Subcutaneous abdominal adipose tissue (tissue), 5 donors: ENCODE measurements at regions not wholly inside any gene's neighbourhood (a gene's known extent, or its start where the extent isn't known, plus 50 kb on each side); places are given as distances from the start of the nearest gene placed in this dataset.
"Not testable (repeated sequence)": the region's sequence is repeated elsewhere in the genome, so short reads cannot be mapped to it uniquely, and the experiment has no call there.

ENCODE experiments used
- H3K27ac ChIP-seq: one replicate; pipeline ENCODE4 v1.7.0; 2013; ENCODE audit warnings: low read depth, mild to moderate bottlenecking, inconsistent platforms, low read length, moderate library complexity
- H3K27me3 ChIP-seq, 5 donors: one replicate each; pipeline ENCODE4 v1.7.0; 2013; ENCODE audit warnings: low read length in 5 of 5, inconsistent platforms in 1 of 5; ENCODE audit not compliant: control insufficient read depth in 5 of 5, insufficient read depth in 4 of 5
- H3K36me3 ChIP-seq, 5 donors: one replicate each; pipeline ENCODE4 v1.7.0; 2013; ENCODE audit warnings: low read length in 5 of 5; ENCODE audit not compliant: control insufficient read depth in 5 of 5, insufficient read depth in 5 of 5
- H3K4me1 ChIP-seq, 5 donors: one replicate each; pipeline ENCODE4 v1.7.0; 2013; ENCODE audit warnings: low read length in 5 of 5, mild to moderate bottlenecking in 3 of 5, moderate library complexity in 1 of 5; ENCODE audit not compliant: control insufficient read depth in 5 of 5, insufficient read depth in 5 of 5
- H3K4me3 ChIP-seq, 5 donors: one replicate each; pipeline ENCODE4 v1.7.0; 2013; ENCODE audit warnings: low read length in 5 of 5, low read depth in 1 of 5
- H3K9ac ChIP-seq, 5 donors: one replicate each; pipeline ENCODE4 v1.7.0; 2013; ENCODE audit warnings: low read length in 5 of 5, mild to moderate bottlenecking in 4 of 5, moderate library complexity in 3 of 5
- H3K9me3 ChIP-seq, 5 donors: one replicate each; pipeline ENCODE4 v1.7.0; 2013; ENCODE audit warnings: low read length in 5 of 5; ENCODE audit not compliant: control insufficient read depth in 5 of 5
- donor health status: healthy.
- donor health status: healthy.
- donor health status: healthy.
- donor health status: healthy.
- donor health status: healthy.

DNA sequence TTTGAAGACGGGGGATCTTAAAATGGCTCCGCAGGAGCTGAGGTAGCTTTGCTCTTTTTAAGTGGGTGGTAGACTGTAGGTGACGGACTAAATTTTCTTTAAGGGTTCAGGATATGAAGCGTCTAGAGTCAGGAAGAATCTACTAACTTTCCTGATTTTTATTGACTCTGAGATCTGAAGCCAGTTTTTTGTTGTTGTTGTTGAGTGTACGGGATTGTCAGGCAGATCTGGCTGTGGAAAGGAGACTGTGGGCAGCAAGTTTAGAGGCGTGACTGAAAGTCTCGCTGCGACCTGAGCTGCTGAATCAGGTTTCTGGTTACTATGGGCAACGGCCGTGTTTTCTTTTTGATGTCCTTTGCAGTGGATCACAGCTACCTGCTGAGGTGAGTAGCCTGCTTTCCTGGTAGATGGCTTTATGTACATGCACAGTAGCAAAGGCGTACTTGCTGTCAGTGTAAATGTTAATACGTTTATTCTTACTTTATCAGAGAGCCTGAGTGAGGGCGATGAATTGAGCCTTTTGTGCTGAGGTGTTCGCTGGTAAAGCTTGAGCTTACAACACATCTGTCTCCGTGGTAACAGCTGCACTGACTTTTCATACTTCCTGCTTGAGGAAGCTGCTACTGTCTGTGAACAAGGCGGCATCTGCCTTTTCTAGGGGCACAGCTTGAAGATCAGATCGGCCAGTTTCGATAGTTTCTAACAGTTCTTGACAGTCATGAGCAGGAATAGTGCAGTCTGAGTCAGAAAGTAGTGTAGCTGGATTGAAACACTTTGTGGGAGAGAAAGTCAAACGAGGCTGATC is 193.7 kb downstream of the OTOP1 start:
- not testable (repeated sequence) for H3K27me3 ChIP-seq, H3K4me3 ChIP-seq, H3K36me3 ChIP-seq, H3K9me3 ChIP-seq, H3K9ac ChIP-seq, H3K27ac ChIP-seq, H3K4me1 ChIP-seq

DNA sequence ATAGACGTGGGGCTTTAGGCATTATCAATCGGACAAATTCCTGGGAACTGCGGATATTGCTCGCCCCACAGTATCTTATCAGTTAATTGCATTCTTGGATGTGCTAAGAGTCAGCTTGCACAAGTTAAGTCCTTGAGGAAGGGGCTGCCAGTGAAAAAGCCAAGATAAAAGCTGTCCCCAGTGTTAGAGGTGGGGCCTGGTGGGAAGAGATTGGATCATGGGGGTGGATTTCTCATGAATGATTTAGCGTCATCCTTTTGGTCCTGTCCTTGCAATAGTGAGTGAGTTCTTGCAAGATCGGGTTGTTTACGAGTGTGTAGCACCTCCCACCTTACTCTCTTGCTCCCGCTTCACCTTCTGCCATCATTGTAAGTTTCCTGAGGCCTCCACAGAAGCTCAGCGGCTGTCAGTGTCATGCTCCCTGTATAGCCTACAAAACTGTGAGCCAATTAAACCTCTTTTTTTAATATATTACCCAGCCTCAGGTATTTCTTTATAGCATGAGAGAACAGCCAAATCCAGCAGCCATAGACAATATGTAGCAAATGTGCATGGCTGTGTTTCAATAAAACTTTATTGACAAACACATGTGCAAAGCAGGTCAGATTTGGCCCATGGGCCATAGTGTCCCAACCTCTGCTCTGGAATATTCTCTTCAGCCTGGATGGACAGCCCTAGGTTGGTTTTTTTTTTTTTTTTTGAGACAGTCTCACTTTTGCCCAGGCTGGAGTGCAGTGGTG is 189.2 kb downstream of the OTOP1 start:
- H3K27me3 ChIP-seq, H3K9me3 ChIP-seq, H3K9ac ChIP-seq, H3K36me3 ChIP-seq, H3K27ac ChIP-seq, H3K4me1 ChIP-seq, H3K4me3 ChIP-seq: not testable (repeated sequence)

DNA sequence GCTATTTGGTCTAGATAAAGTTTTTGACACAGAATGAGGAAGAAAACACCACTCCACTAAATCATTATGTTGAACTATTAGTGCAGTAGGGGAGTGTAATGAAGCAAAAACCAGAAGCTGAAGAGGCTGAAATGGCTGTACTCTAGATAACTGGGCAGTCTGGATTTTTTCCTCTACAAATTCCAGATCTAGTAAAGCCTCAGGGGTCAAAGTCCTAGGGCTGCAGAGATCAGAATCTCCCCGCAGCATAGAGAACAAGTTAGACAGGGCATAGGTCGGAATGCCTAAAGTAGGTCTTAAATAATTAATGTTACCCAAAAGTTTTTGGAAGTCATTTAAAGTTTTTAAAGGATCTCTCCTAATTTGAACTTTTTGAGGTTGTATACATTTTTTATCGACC is 180.9 kb downstream of the OTOP1 start:
- not testable (repeated sequence) for H3K27me3 ChIP-seq, H3K4me3 ChIP-seq, H3K4me1 ChIP-seq, H3K9me3 ChIP-seq, H3K9ac ChIP-seq, H3K27ac ChIP-seq, H3K36me3 ChIP-seq

- H3K9ac ChIP-seq, H3K4me3 ChIP-seq, H3K27me3 ChIP-seq, H3K36me3 ChIP-seq, H3K27ac ChIP-seq, H3K4me1 ChIP-seq, H3K9me3 ChIP-seq: not testable (repeated sequence)
Measured at GRCh38 chr4:4046686-4047085, 180.0 kb downstream of the OTOP1 start.

- not testable (repeated sequence) for H3K9me3 ChIP-seq, H3K27ac ChIP-seq, H3K36me3 ChIP-seq, H3K4me3 ChIP-seq, H3K4me1 ChIP-seq, H3K9ac ChIP-seq, H3K27me3 ChIP-seq
Measured at GRCh38 chr4:4047202-4047601, 179.5 kb downstream of the OTOP1 start.

DNA sequence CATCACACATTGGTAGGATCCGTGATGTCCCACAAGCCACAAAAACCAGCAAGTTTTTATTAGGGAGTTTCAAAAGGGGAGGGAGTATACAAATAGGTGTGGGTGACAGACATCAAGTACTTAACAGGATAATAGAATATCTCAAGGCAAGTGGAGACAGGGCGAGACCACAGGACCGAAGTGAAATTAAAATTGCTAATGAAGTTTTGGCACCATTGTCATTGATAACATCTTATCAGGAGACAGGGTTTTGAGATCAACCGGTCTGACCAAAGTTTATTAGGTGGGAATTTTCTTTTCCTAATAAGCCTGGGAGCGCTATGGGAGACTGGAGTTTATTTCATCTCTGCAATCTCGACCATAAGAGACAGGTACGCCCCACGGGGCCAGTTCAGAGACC is 178.5 kb downstream of the OTOP1 start:
- H3K4me3 ChIP-seq, H3K27me3 ChIP-seq, H3K4me1 ChIP-seq, H3K9me3 ChIP-seq, H3K9ac ChIP-seq, H3K27ac ChIP-seq, H3K36me3 ChIP-seq: not testable (repeated sequence)

DNA sequence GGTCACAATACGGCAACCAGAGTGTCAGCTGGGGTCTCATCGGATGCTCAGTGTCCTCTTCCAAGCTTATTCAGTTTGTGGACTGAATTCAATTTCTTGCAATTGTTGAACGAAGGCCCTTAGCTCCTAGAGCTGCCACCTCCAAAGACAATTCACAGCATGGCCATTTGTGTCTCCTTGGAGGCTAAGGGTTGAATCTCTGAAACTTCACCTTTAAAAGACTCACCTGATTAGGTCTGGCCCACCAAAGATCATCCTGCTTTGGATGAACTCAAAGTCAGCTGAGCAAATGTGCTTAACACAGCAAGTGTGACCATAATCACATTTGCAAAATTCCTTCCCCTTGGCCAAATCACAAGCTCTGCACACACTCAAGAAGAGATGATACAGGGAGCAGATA is 175.9 kb downstream of the OTOP1 start:
- H3K9ac ChIP-seq, H3K36me3 ChIP-seq, H3K27me3 ChIP-seq, H3K9me3 ChIP-seq, H3K4me3 ChIP-seq, H3K27ac ChIP-seq, H3K4me1 ChIP-seq: not testable (repeated sequence)

DNA sequence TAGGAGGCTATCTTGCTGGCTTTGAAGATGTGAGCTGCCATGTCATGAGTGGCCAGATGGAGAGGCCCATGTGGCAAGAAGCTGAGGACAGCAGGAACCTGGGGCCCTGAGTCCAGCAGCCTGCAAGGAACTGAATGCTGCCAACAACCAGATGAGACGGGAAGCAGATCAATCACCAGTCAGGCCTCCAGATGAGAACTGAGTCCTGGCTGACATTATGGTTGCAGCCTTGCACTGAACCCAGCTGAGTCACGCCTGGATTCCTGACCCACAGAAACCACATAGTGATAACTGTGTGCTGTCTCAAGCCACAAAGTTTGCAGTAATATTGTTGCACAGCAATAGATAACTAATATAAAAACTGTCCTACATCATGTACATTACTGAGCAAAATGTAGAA is 173.8 kb downstream of the OTOP1 start:
- H3K4me1 ChIP-seq, H3K36me3 ChIP-seq: not testable (repeated sequence)

GRCh38 chr4:4057226-4057625 is 169.5 kb downstream of the OTOP1 start:
- not testable (repeated sequence) for H3K4me1 ChIP-seq, H3K4me3 ChIP-seq, H3K9me3 ChIP-seq, H3K27ac ChIP-seq, H3K36me3 ChIP-seq, H3K9ac ChIP-seq, H3K27me3 ChIP-seq

More for the DNA sequence above, 173.8 kb downstream of the OTOP1 start:
- not testable (repeated sequence) for H3K27ac ChIP-seq, H3K4me3 ChIP-seq, H3K27me3 ChIP-seq, H3K9ac ChIP-seq, H3K9me3 ChIP-seq

- not testable (repeated sequence) for H3K4me1 ChIP-seq, H3K9ac ChIP-seq, H3K9me3 ChIP-seq, H3K4me3 ChIP-seq, H3K27me3 ChIP-seq, H3K36me3 ChIP-seq, H3K27ac ChIP-seq
Measured at GRCh38 chr4:4084171-4084570, 142.6 kb downstream of the OTOP1 start.
